ENCODE measurements at regions not wholly inside any gene's neighbourhood (a gene's known extent, or its start where the extent isn't known, plus 50 kb on each side); places are given as distances from the start of the nearest gene placed in this dataset.

DNA sequence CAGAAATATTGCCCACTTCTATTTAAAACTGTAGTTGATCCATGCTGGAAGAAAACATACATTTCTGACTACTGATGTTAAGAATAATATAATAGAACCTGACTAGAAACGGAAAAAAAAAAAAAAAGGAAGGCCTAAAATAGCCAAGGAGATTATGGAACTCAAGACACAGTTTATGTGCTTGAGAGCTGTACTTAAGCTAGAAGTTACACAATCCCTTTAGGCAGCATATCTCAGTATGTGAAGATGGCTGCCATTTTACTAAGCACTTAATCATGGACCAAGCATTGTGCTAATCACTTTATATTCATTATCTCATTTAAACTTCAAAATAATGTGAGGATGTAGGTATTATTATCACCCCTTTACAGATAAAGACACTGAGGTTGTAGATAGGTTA, 73.0 kb upstream of the NR4A3 start:
- FAIRE-seq = no peak
- no peak overlapping the region for H4K5ac ChIP-seq (ENCODE audit: insufficient read length, low read depth, low read length)
- H3K36me3 ChIP-seq (ENCODE audit: control insufficient read depth in 2 of 4, insufficient read depth in 4 of 4, low read length in 3 of 4) = no peaks in the 10 kb centered on the region
- no peak for DNase-seq (ENCODE audit: low read depth in 1 of 2, low spot score in 2 of 2)
- H3K4me2 ChIP-seq (ENCODE audit: insufficient read depth in 1 of 2, low read depth in 2 of 2, low read length in 2 of 2) = no peak overlapping the region
- no peak overlapping the region for H3K4ac ChIP-seq (replicated peaks; ENCODE audit: insufficient read length, low read depth, low read length)
- H4K91ac ChIP-seq (replicated peaks; ENCODE audit: insufficient read length, low read length) = no peak overlapping the region
- no peaks in the 10 kb centered on the region for H4K20me1 ChIP-seq (replicated peaks in 1 of 2; ENCODE audit: control insufficient read depth in 1 of 2, insufficient read depth in 2 of 2, low read length in 2 of 2)
- H3K9ac ChIP-seq (replicated peaks in 1 of 4; ENCODE audit: extremely low read depth in 1 of 4, low read depth in 3 of 4, low read length in 3 of 4) = no peak overlapping the region
- no peaks in the 10 kb centered on the region for H3K27me3 ChIP-seq (replicated peaks in 1 of 4; ENCODE audit: control insufficient read depth in 3 of 4, extremely low read depth in 1 of 4, insufficient read depth in 3 of 4, low read length in 3 of 4)
- CTCF ChIA-PET (ENCODE audit: partially characterized antibody) = no interaction called here
- no peak overlapping the region for H2BK15ac ChIP-seq (ENCODE audit: low read length)
- H3K9me3 ChIP-seq (ENCODE audit: insufficient read depth in 2 of 2, low read depth in 1 of 2, low read length in 1 of 2) = no peaks in the 10 kb centered on the region
- H2BK120ac ChIP-seq (replicated peaks; ENCODE audit: low read depth, low read length) = no peak overlapping the region
- H2BK20ac ChIP-seq (ENCODE audit: low read length) = no peak overlapping the region
- no peaks in the 10 kb centered on the region for H3K23me2 ChIP-seq (ENCODE audit: low read depth, low read length)
- H3K4me1 ChIP-seq (replicated peaks in 1 of 4; ENCODE audit: control insufficient read depth in 3 of 4, insufficient read depth in 4 of 4, low read length in 3 of 4) = peaks cover 0 to 4% (median 0%) of the 10 kb centered on the region in 4 experiments; a peak in 2 of 7 replicates
- H3K79me2 ChIP-seq (ENCODE audit: control insufficient read depth in 1 of 2, insufficient read depth in 2 of 2, low read length in 2 of 2) = no peaks in the 10 kb centered on the region
- no peak overlapping the region for H2BK12ac ChIP-seq (ENCODE audit: low read depth, low read length)
- no peak overlapping the region for H2AK5ac ChIP-seq (ENCODE audit: low read depth, low read length)
- H3K18ac ChIP-seq (ENCODE audit: extremely low read depth, low read length) = no peak overlapping the region
- H2AFZ ChIP-seq (ENCODE audit: low read length) = no peak overlapping the region
- H3K79me1 ChIP-seq (ENCODE audit: low read depth, low read length) = no peaks in the 10 kb centered on the region
- H2BK5ac ChIP-seq (ENCODE audit: low read depth, low read length) = no peak overlapping the region
- H3K4me3 ChIP-seq (ENCODE audit: extremely low read depth in 1 of 4, insufficient read depth in 2 of 4, low read depth in 3 of 4, low read length in 4 of 4) = no peak overlapping the region
- no peak overlapping the region for H3K56ac ChIP-seq (replicated peaks; ENCODE audit: insufficient read length, low read depth, low read length)
- POLR2A ChIA-PET (ENCODE audit: partially characterized antibody) = no interaction called here
- no peak overlapping the region for H3K14ac ChIP-seq (ENCODE audit: insufficient read length)
- no peak overlapping the region for H3K23ac ChIP-seq (ENCODE audit: insufficient read length)
- WGBS, 2 experiments (ENCODE audit: extremely low coverage in 1 of 2, insufficient coverage in 1 of 2, insufficient read length in 1 of 2, insufficient replicate concordance in 2 of 2, low coverage in 1 of 2, low lambda C conversion rate in 2 of 2, missing lambda C conversion rate in 1 of 2) = no CpG with 5 or more reads among the region's 1 CpG
- H4K8ac ChIP-seq (ENCODE audit: extremely low read depth, insufficient read depth, low read length) = no peak overlapping the region
- H3K27ac ChIP-seq (ENCODE audit: low read depth, low read length) = no peak overlapping the region
- TF ChIP-seq TEAD4 (IDR thresholded peaks at IDR 0.05; ENCODE audit: low read depth, low read length) (no peak), SRF (IDR thresholded peaks at IDR 0.05; ENCODE audit: low read depth, low read length) (no peak), RBBP5 (IDR thresholded peaks at IDR 0.05; ENCODE audit: borderline replicate concordance, low read depth, low read length) (no peak), BRCA1 (IDR thresholded peaks at IDR 0.05; ENCODE audit: low read depth, low read length) (no peak), SP1 (IDR thresholded peaks at IDR 0.05; ENCODE audit: low read depth, low read length) (no peak), POU5F1 (IDR thresholded peaks at IDR 0.05; ENCODE audit: low read depth, low read length) (no peak), EZH2 (IDR thresholded peaks at IDR 0.05; ENCODE audit: low read depth, low read length, severe bottlenecking) (no peak), GABPA (IDR thresholded peaks at IDR 0.05; ENCODE audit: borderline replicate concordance, insufficient read depth, low read length) (no peak), POLR2A (IDR thresholded peaks at IDR 0.05; ENCODE audit: control extremely low read depth in 1 of 2, low read depth in 2 of 2, low read length in 2 of 2) (no peak), EGR1 (IDR thresholded peaks at IDR 0.05; ENCODE audit: borderline replicate concordance, low read depth, low read length) (no peak), CHD1 (IDR thresholded peaks at IDR 0.05; ENCODE audit: low read depth, low read length) (no peak), NRF1 (IDR thresholded peaks at IDR 0.05; ENCODE audit: low read depth, low read length) (no peak), RAD21 (IDR thresholded peaks at IDR 0.05 in 1 of 2, conservative IDR thresholded peaks at IDR 0.05 in 1 of 2; ENCODE audit: low read depth in 2 of 2, low read length in 2 of 2) (no peak)
- TF ChIP-seq, protein P1, sequence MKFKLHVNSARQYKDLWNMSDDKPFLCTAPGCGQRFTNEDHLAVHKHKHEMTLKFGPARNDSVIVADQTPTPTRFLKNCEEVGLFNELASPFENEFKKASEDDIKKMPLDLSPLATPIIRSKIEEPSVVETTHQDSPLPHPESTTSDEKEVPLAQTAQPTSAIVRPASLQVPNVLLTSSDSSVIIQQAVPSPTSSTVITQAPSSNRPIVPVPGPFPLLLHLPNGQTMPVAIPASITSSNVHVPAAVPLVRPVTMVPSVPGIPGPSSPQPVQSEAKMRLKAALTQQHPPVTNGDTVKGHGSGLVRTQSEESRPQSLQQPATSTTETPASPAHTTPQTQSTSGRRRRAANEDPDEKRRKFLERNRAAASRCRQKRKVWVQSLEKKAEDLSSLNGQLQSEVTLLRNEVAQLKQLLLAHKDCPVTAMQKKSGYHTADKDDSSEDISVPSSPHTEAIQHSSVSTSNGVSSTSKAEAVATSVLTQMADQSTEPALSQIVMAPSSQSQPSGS (IDR thresholded peaks at IDR 0.05; ENCODE audit: low read length) = no peak
